HCT116 (cell line): ENCODE measurements at regions not wholly inside any gene's neighbourhood (a gene's known extent, or its start where the extent isn't known, plus 50 kb on each side); places are given as distances from the start of the nearest gene placed in this dataset.

ENCODE experiments used
- ATAC-seq: fragments of 200-7000 bp; cut with Tn5 transposase; 2 replicates; pipeline ENCODE4 v1.9.1; 2020; ENCODE audit warnings: mild to moderate bottlenecking, moderate library complexity
- BruUV-seq: library from RNA; stranded (reverse); fragments of 400-500 nt; replicated peaks from 2 replicates; lab custom pipeline; 2021; lab: Mats Ljungman, UMichigan
- CTCF ChIA-PET: fragments of 300-600 bp; sonication (Branson Sonifier 250); formaldehyde crosslinking; loops from one replicate; lab custom pipeline; 2021; ENCODE audit warnings: antibody characterized with exemption; lab: Charles Lee
- POLR2A ChIA-PET: fragments of 300-600, 350-600 bp; sonication (Branson Sonifier 250); formaldehyde crosslinking; loops from one replicate; lab custom pipeline; 2021; ENCODE audit warnings: antibody characterized with exemption; lab: Charles Lee
- RAD21 ChIA-PET, 2 experiments: fragments of 300-600 bp; sonication (Branson Sonifier 250); formaldehyde crosslinking; loops; one replicate each; lab custom pipeline; 2023; ENCODE audit warnings: low total read pairs in 2 of 2; ENCODE audit not compliant: uncharacterized antibody in 2 of 2, unreplicated experiment in 2 of 2, low non-redundant PET in 1 of 2; lab: Charles Lee
- DNase-seq: peaks from one replicate; pipeline ENCODE4 v3.0.0-alpha.2; 2010; ENCODE audit warnings: low read depth, low spot score
- H2AFZ ChIP-seq: fragments of 200-600 bp; shearing (Covaris generic), sonication (generic); 2 replicates; pipeline ENCODE4 v1.6.1; 2017; ENCODE audit warnings: low read depth, mixed run types, mixed read lengths, antibody characterized with exemption, low read length; ENCODE audit not compliant: poor library complexity, severe bottlenecking
- H3K27ac ChIP-seq: 2 replicates; pipeline ENCODE4 v1.5.1; 2012; ENCODE audit warnings: low read depth, low read length
- H3K27me3 ChIP-seq: fragments of 200-600 bp; sonication (generic); 2 replicates; pipeline ENCODE4 v1.6.1; 2016; ENCODE audit warnings: mixed run types, low read length, mixed read lengths; ENCODE audit not compliant: insufficient read depth
- H3K36me3 ChIP-seq, 2 experiments: fragments of 200-500 bp in 1 of 2; fragments of 200-600 bp in 1 of 2; sonication (Bioruptor generic) in 1 of 2; sonication (generic) in 1 of 2; 2 replicates each; pipeline versions ENCODE4 v1.5.1 to v1.6.1; 2014 to 2016; ENCODE audit warnings: low read length in 2 of 2, inconsistent platforms in 1 of 2, mixed read lengths in 1 of 2, mixed run types in 1 of 2; ENCODE audit not compliant: insufficient read depth in 2 of 2, control insufficient read depth in 1 of 2
- H3K4me1 ChIP-seq, 2 experiments: fragments of 200-600 bp in 1 of 2; sonication (generic) in 1 of 2; 2 replicates each; pipeline versions ENCODE4 v1.5.1 to v1.6.1; 2012 to 2017; ENCODE audit warnings: low read length in 2 of 2, inconsistent platforms in 1 of 2, mild to moderate bottlenecking in 1 of 2, mixed read lengths in 1 of 2, mixed run types in 1 of 2, moderate library complexity in 1 of 2; ENCODE audit not compliant: insufficient read depth in 2 of 2, control insufficient read depth in 1 of 2
- H3K4me2 ChIP-seq: fragments of 200-600 bp; sonication (generic); 2 replicates; pipeline ENCODE4 v1.6.1; 2017; ENCODE audit warnings: mixed run types, low read length, mixed read lengths
- H3K4me3 ChIP-seq, 2 experiments: fragments of 200-600 bp in 1 of 2; sonication (generic) in 1 of 2; replicated peaks in 1 of 2; 2 replicates each; pipeline ENCODE4 v1.5.1; 2011 to 2016; ENCODE audit warnings: low read length in 2 of 2, control low read depth in 1 of 2, low read depth in 1 of 2, mild to moderate bottlenecking in 1 of 2, mixed read lengths in 1 of 2, mixed run types in 1 of 2
- H3K79me2 ChIP-seq: fragments of 200-600 bp; sonication (generic); 2 replicates; pipeline ENCODE4 v1.6.1; 2017; ENCODE audit warnings: mild to moderate bottlenecking, mixed run types, low read length, moderate library complexity, mixed read lengths; ENCODE audit not compliant: insufficient read depth
- H3K9ac ChIP-seq: fragments of 200-600 bp; sonication (generic); 2 replicates; pipeline ENCODE4 v1.6.1; 2016; ENCODE audit warnings: low read length, mixed read lengths
- H3K9me2 ChIP-seq: fragments of 200-600 bp; sonication (generic), shearing (Covaris generic); 2 replicates; pipeline ENCODE4 v1.6.1; 2017; ENCODE audit warnings: mixed run types, mild to moderate bottlenecking, moderate library complexity; ENCODE audit not compliant: insufficient read depth
- H3K9me3 ChIP-seq, 2 experiments: fragments of 200-500 bp in 1 of 2; fragments of 200-600 bp in 1 of 2; sonication (Bioruptor generic) in 1 of 2; sonication (generic) in 1 of 2; 2 replicates each; pipeline ENCODE4 v1.6.1; 2014 to 2017; ENCODE audit warnings: low read length in 2 of 2, mixed read lengths in 2 of 2, inconsistent platforms in 1 of 2, low read depth in 1 of 2, mild to moderate bottlenecking in 1 of 2, mixed run types in 1 of 2, moderate library complexity in 1 of 2; ENCODE audit not compliant: control insufficient read depth in 1 of 2, insufficient read depth in 1 of 2
- H4K20me1 ChIP-seq: fragments of 200-600 bp; sonication (generic), shearing (Covaris generic); 2 replicates; pipeline ENCODE4 v1.6.1; 2017; ENCODE audit warnings: mixed run types, mild to moderate bottlenecking, moderate library complexity; ENCODE audit not compliant: insufficient read depth
- ATF3 ChIP-seq: IDR thresholded peaks from 2 replicates; pipeline ENCODE4 v1.6.1; 2012
- CBX3 ChIP-seq: IDR thresholded peaks from 2 replicates; pipeline ENCODE4 v1.6.1; 2012; ENCODE audit warnings: low read depth
- CEBPB ChIP-seq: IDR thresholded peaks from 2 replicates; pipeline ENCODE4 v1.6.1; 2012; ENCODE audit warnings: low read depth
- CTCF ChIP-seq, 3 experiments: fragments of 200-600 bp in 1 of 3; sonication (generic) in 1 of 3; IDR thresholded peaks in 2 of 3; conservative IDR thresholded peaks in 1 of 3; 2 replicates each; pipeline ENCODE4 v1.5.1; 2012 to 2017; ENCODE audit warnings: low read depth in 2 of 3, low read length in 2 of 3, antibody characterized with exemption in 1 of 3, borderline replicate concordance in 1 of 3, control low read depth in 1 of 3, mild to moderate bottlenecking in 1 of 3, mixed read lengths in 1 of 3, mixed run types in 1 of 3, moderate library complexity in 1 of 3; ENCODE audit not compliant: insufficient read depth in 1 of 3
- ELF1 ChIP-seq: IDR thresholded peaks from 2 replicates; pipeline ENCODE4 v1.6.1; 2012; ENCODE audit warnings: low read depth, borderline replicate concordance
- EZH2 ChIP-seq: fragments of 200-600 bp; sonication (generic); IDR thresholded peaks from 2 replicates; pipeline ENCODE4 v1.6.1; 2017; ENCODE audit warnings: antibody characterized with exemption, mixed run types
- EZH2phosphoT487 ChIP-seq: fragments of 200-600 bp; IDR thresholded peaks from 2 replicates; pipeline ENCODE4 v1.6.1; 2018; ENCODE audit warnings: antibody characterized with exemption, borderline replicate concordance
- FOSL1 ChIP-seq: IDR thresholded peaks from 2 replicates; pipeline ENCODE4 v1.6.1; 2012; ENCODE audit warnings: low read depth
- JUND ChIP-seq: IDR thresholded peaks from 2 replicates; pipeline ENCODE4 v1.6.1; 2012
- MAX ChIP-seq: IDR thresholded peaks from 2 replicates; pipeline ENCODE4 v1.6.1; 2012
- POLR2A ChIP-seq: IDR thresholded peaks from 2 replicates; pipeline ENCODE4 v1.7.0; 2011; ENCODE audit warnings: borderline replicate concordance; ENCODE audit not compliant: insufficient read depth, insufficient read length; ENCODE audit errors: extremely low read depth
- POLR2AphosphoS5 ChIP-seq: IDR thresholded peaks from 2 replicates; pipeline ENCODE4 v1.6.1; 2011; ENCODE audit warnings: mild to moderate bottlenecking, low read depth, low read length, moderate library complexity
- RAD21 ChIP-seq: IDR thresholded peaks from 2 replicates; pipeline ENCODE4 v1.6.1; 2012; ENCODE audit warnings: low read depth, mild to moderate bottlenecking
- REST ChIP-seq: IDR thresholded peaks from 2 replicates; pipeline ENCODE4 v1.6.1; 2012; ENCODE audit warnings: low read depth
- SIN3A ChIP-seq: IDR thresholded peaks from 2 replicates; pipeline ENCODE4 v1.6.1; 2012; ENCODE audit warnings: low read depth
- YY1 ChIP-seq: IDR thresholded peaks from 2 replicates; pipeline ENCODE4 v1.6.1; 2011; ENCODE audit warnings: low read length, low read depth, moderate library complexity, mild to moderate bottlenecking; ENCODE audit not compliant: insufficient replicate concordance; ENCODE audit errors: extremely low read depth
- ZFX ChIP-seq: fragments of 450-650 bp; IDR thresholded peaks from 2 replicates; pipeline ENCODE4 v1.6.1; 2017
- ZNF274 ChIP-seq: fragments of 200-500 bp; sonication (Bioruptor generic); IDR thresholded peaks from 2 replicates; pipeline ENCODE4 v1.6.1; 2014; ENCODE audit warnings: mild to moderate bottlenecking, low read depth, low read length, inconsistent platforms
- intact Hi-C: fragments of 100-400 bp; cut with micrococcal nuclease; formaldehyde crosslinking; loops from 2 replicates; pipeline ENCODE4 v1.10.0; 2022

GRCh38 chr20:55530763-55531162 lies 474.6 kb downstream of the CBLN4 start:
- H3K9me3 ChIP-seq, result peaks cover 20 to 27% of the 10 kb centered on the region in 2 experiments; a peak in 2 of 4 replicates
- ATAC-seq, result no peak
- H3K9me2 ChIP-seq, result no peaks in the 10 kb centered on the region
- H3K4me2 ChIP-seq, result no peak overlapping the region
- no peak for TF ChIP-seq POLR2AphosphoS5
- H3K27me3 ChIP-seq, result no peaks in the 10 kb centered on the region
- DNase-seq, result no peak
- intact Hi-C loops, result no loop called here
- no peaks in the 10 kb centered on the region for H4K20me1 ChIP-seq
- no peaks in the 10 kb centered on the region for H3K36me3 ChIP-seq
- no peak overlapping the region for H3K4me3 ChIP-seq
- H3K4me1 ChIP-seq, result no peaks in the 10 kb centered on the region
- no TSS peak for BruUV-seq
- H3K9ac ChIP-seq, result no peak overlapping the region
- no peak overlapping the region for H2AFZ ChIP-seq
- POLR2A ChIA-PET, result no interaction called here
- H3K27ac ChIP-seq, result no peak overlapping the region
- RAD21 ChIA-PET, result no interaction called here
- H3K79me2 ChIP-seq, result no peaks in the 10 kb centered on the region
- CTCF ChIA-PET, result no interaction called here

GRCh38 chr20:55528482-55528881 lies 476.8 kb downstream of the CBLN4 start:
- ChIA-PET RAD21 (no interaction called here), CTCF (no interaction called here), POLR2A (no interaction called here)
- H3K4me1 ChIP-seq, result no peaks in the 10 kb centered on the region
- H3K4me3 ChIP-seq, result no peak overlapping the region
- H3K9me2 ChIP-seq, result no peaks in the 10 kb centered on the region
- DNase-seq (no peak), ATAC-seq (no peak)
- no peak overlapping the region for H2AFZ ChIP-seq
- no peaks in the 10 kb centered on the region for H3K79me2 ChIP-seq
- no peaks in the 10 kb centered on the region for H4K20me1 ChIP-seq
- BruUV-seq, result no TSS peak
- peaks cover 20 to 24% of the 10 kb centered on the region in 2 experiments; a peak in 2 of 4 replicates for H3K9me3 ChIP-seq
- H3K36me3 ChIP-seq, result no peaks in the 10 kb centered on the region
- no peak overlapping the region for H3K4me2 ChIP-seq
- no peaks in the 10 kb centered on the region for H3K27me3 ChIP-seq
- no peak overlapping the region for H3K9ac ChIP-seq
- no peak overlapping the region for H3K27ac ChIP-seq
- intact Hi-C loops, result no loop called here
- no peak for TF ChIP-seq EZH2phosphoT487
- TF ChIP-seq CEBPB, result no peak
- no peak for TF ChIP-seq JUND
- no peak for TF ChIP-seq ATF3
- no peak for TF ChIP-seq FOSL1
- TF ChIP-seq POLR2A, result no peak
- TF ChIP-seq MAX, result no peak
- TF ChIP-seq YY1, result no peak
- no peak for TF ChIP-seq CTCF (IDR thresholded peaks at IDR 0.05 in 2 of 3, conservative IDR thresholded peaks at IDR 0.05 in 1 of 3; ENCODE audit: borderline replicate concordance in 1 of 3, insufficient read depth in 1 of 3, low read depth in 2 of 3, low read length in 2 of 3)
- TF ChIP-seq EZH2, result no peak
- TF ChIP-seq CBX3, result no peak
- TF ChIP-seq ZFX, result no peak
- no peak for TF ChIP-seq SIN3A
- no peak for TF ChIP-seq ELF1
- TF ChIP-seq ZNF274, result no peak
- no peak for TF ChIP-seq RAD21
- no peak for TF ChIP-seq REST
